ENCODE measurements at regions not wholly inside any gene's neighbourhood (a gene's known extent, or its start where the extent isn't known, plus 50 kb on each side); places are given as distances from the start of the nearest gene placed in this dataset.
A peak's percentile ranks its signal among the peaks of the same experiment; 100 is the strongest.

GRCh38 chr1:195594773-195595172 is 1013.5 kb downstream of the KCNT2 start:
- Histone ChIP-seq H3K36me3 (ENCODE audit: low read depth) (no peaks in the 10 kb centered on the region), H3K4me1 (ENCODE audit: insufficient read depth, poor library complexity, severe bottlenecking) (peaks cover 18% of the 10 kb centered on the region), H3K27me3 (ENCODE audit: insufficient read depth, poor library complexity, severe bottlenecking) (no peaks in the 10 kb centered on the region), H3K9me3 (ENCODE audit: severe bottlenecking) (no peaks in the 10 kb centered on the region), H3K4me3 (ENCODE audit: severe bottlenecking) (no peak overlapping the region), H3K27ac (ENCODE audit: poor library complexity, severe bottlenecking) (no peak overlapping the region)
- ATAC-seq (ENCODE audit: low read depth), result no peak
- no peak for DNase-seq (ENCODE audit: low spot score)
- TF ChIP-seq CTCF (IDR thresholded peaks at IDR 0.05; ENCODE audit: poor library complexity, severe bottlenecking), result no peak

DNA sequence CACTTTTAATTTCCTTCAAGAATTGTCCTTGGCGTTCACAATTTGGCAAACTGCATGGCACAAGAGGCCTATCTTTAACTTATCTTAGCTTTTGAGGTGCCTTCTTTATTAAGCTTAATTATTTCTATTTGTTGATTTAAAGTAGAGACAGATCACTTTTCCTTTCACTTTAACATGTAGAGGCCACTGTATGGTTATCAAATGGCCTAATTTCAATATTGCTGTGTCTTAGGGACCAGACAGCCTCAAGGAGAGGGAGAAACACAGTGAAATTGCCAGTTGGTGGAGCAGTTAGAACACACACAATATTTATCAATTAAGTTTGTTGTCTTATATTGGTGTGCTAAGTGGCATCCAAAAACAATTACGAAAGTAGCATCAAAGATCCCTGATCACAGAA is 1013.9 kb downstream of the KCNT2 start:
- Histone ChIP-seq H3K36me3 (ENCODE audit: low read depth) (no peaks in the 10 kb centered on the region), H3K4me3 (ENCODE audit: severe bottlenecking) (no peak overlapping the region), H3K27me3 (ENCODE audit: insufficient read depth, poor library complexity, severe bottlenecking) (no peaks in the 10 kb centered on the region), H3K4me1 (ENCODE audit: insufficient read depth, poor library complexity, severe bottlenecking) (peaks cover 18% of the 10 kb centered on the region), H3K27ac (ENCODE audit: poor library complexity, severe bottlenecking) (no peak overlapping the region), H3K9me3 (ENCODE audit: severe bottlenecking) (no peaks in the 10 kb centered on the region)
- ATAC-seq (ENCODE audit: low read depth) (no peak), DNase-seq (ENCODE audit: low spot score) (no peak)
- no peak for TF ChIP-seq CTCF (IDR thresholded peaks at IDR 0.05; ENCODE audit: poor library complexity, severe bottlenecking)

- ATAC-seq (ENCODE audit: low read depth), result peak; percentile 98
- Histone ChIP-seq H3K36me3 (ENCODE audit: low read depth) (no peaks in the 10 kb centered on the region), H3K4me1 (ENCODE audit: insufficient read depth, poor library complexity, severe bottlenecking) (peaks cover 18% of the 10 kb centered on the region), H3K9me3 (ENCODE audit: severe bottlenecking) (no peaks in the 10 kb centered on the region), H3K4me3 (ENCODE audit: severe bottlenecking) (no peak overlapping the region), H3K27ac (ENCODE audit: poor library complexity, severe bottlenecking) (peak overlapping the region; percentile 84), H3K27me3 (ENCODE audit: insufficient read depth, poor library complexity, severe bottlenecking) (no peaks in the 10 kb centered on the region)
- TF ChIP-seq CTCF (IDR thresholded peaks at IDR 0.05; ENCODE audit: poor library complexity, severe bottlenecking), result no peak
- no peak for DNase-seq (ENCODE audit: low spot score)
Observed at GRCh38 chr1:195591917-195592672, 1016.1 kb downstream of the KCNT2 start.

DNA sequence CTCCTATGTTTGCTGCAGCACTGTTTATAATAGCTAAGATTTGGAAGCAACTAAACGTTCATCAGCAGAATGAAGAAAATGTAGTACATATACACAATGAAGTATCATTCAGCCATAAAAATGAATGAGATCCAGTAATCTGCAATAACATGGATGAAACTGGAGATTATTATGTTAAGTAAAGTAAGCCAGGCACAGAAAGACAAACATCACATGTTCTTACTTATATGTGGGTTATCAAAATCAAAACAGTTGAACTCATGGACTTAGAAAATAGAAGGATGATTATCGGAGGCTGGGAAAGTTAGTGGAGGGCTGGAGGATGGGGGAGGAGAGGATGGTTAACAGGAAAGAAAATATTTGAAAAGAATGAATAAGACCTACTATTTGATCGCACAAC is 1017.6 kb downstream of the KCNT2 start:
- no peaks in the 10 kb centered on the region for H3K9me3 ChIP-seq (ENCODE audit: severe bottlenecking)
- no peak overlapping the region for H3K4me3 ChIP-seq (ENCODE audit: severe bottlenecking)
- DNase-seq (ENCODE audit: low spot score) (no peak), ATAC-seq (ENCODE audit: low read depth) (no peak)
- no peaks in the 10 kb centered on the region for H3K27me3 ChIP-seq (ENCODE audit: insufficient read depth, poor library complexity, severe bottlenecking)
- no peak overlapping the region for H3K27ac ChIP-seq (ENCODE audit: poor library complexity, severe bottlenecking)
- H3K4me1 ChIP-seq (ENCODE audit: insufficient read depth, poor library complexity, severe bottlenecking), result peaks cover 18% of the 10 kb centered on the region
- H3K36me3 ChIP-seq (ENCODE audit: low read depth), result no peaks in the 10 kb centered on the region
- TF ChIP-seq CTCF (IDR thresholded peaks at IDR 0.05; ENCODE audit: poor library complexity, severe bottlenecking), result no peak

- no peak overlapping the region for H3K4me3 ChIP-seq (ENCODE audit: severe bottlenecking)
- H3K36me3 ChIP-seq (ENCODE audit: low read depth), result no peaks in the 10 kb centered on the region
- DNase-seq (ENCODE audit: low spot score) (no peak), ATAC-seq (ENCODE audit: low read depth) (no peak)
- no peaks in the 10 kb centered on the region for H3K27me3 ChIP-seq (ENCODE audit: insufficient read depth, poor library complexity, severe bottlenecking)
- H3K27ac ChIP-seq (ENCODE audit: poor library complexity, severe bottlenecking), result no peak overlapping the region
- H3K9me3 ChIP-seq (ENCODE audit: severe bottlenecking), result no peaks in the 10 kb centered on the region
- TF ChIP-seq CTCF (IDR thresholded peaks at IDR 0.05; ENCODE audit: poor library complexity, severe bottlenecking), result no peak
- H3K4me1 ChIP-seq (ENCODE audit: insufficient read depth, poor library complexity, severe bottlenecking), result no peaks in the 10 kb centered on the region
Observed at GRCh38 chr1:195584870-195585624, 1023.2 kb downstream of the KCNT2 start.

Data from RWPE2 (cell line).